ENCODE measurements at regions not wholly inside any gene's neighbourhood (a gene's known extent, or its start where the extent isn't known, plus 50 kb on each side); places are given as distances from the start of the nearest gene placed in this dataset.

- CTCF ChIA-PET (ENCODE audit: unreplicated experiment): no interaction called here
- H3K36me3 ChIP-seq (ENCODE audit: insufficient read depth, low read length): no peaks in the 10 kb centered on the region
- no peak overlapping the region for H3K4me2 ChIP-seq (ENCODE audit: low read length)
- H3K4me1 ChIP-seq (ENCODE audit: insufficient read depth, low read length, poor library complexity, severe bottlenecking): no peaks in the 10 kb centered on the region
- H3K9me2 ChIP-seq (ENCODE audit: insufficient read depth, low read length): no peaks in the 10 kb centered on the region
- no peaks in the 10 kb centered on the region for H3K79me2 ChIP-seq (ENCODE audit: insufficient read depth, low read depth, low read length)
- TF ChIP-seq EZH2phosphoT487 (IDR thresholded peaks at IDR 0.05; ENCODE audit: borderline replicate concordance, low read depth, low read length): no peak
- H3K4me3 ChIP-seq (ENCODE audit: low read depth, low read length, poor library complexity, severe bottlenecking): no peak overlapping the region
- no TSS peak for BruUV-seq (replicated peaks)
- no peaks in the 10 kb centered on the region for H4K20me1 ChIP-seq (ENCODE audit: insufficient read depth, low read length)
- no peak overlapping the region for H3K27ac ChIP-seq (ENCODE audit: low read depth, low read length, poor library complexity, severe bottlenecking)
- no peak for DNase-seq (ENCODE audit: low spot score)
- intact Hi-C loops (cut with micrococcal nuclease; ENCODE audit: unreplicated experiment): no loop called here
- H3K9me3 ChIP-seq (ENCODE audit: low read length): no peaks in the 10 kb centered on the region
- POLR2A ChIA-PET: no interaction called here
- no peak overlapping the region for H2AFZ ChIP-seq (ENCODE audit: low read length)
Observed at GRCh38 chr10:58457761-58458616, 54.7 kb upstream of the BICC1 start.

- Histone ChIP-seq H3K9me2 (ENCODE audit: insufficient read depth, low read length) (no peaks in the 10 kb centered on the region), H3K27ac (ENCODE audit: low read depth, low read length, poor library complexity, severe bottlenecking) (no peak overlapping the region), H2AFZ (ENCODE audit: low read length) (no peak overlapping the region), H4K20me1 (ENCODE audit: insufficient read depth, low read length) (no peaks in the 10 kb centered on the region), H3K36me3 (ENCODE audit: insufficient read depth, low read length) (no peaks in the 10 kb centered on the region), H3K4me2 (ENCODE audit: low read length) (no peak overlapping the region), H3K4me3 (ENCODE audit: low read depth, low read length, poor library complexity, severe bottlenecking) (no peak overlapping the region), H3K9me3 (ENCODE audit: low read length) (no peaks in the 10 kb centered on the region), H3K4me1 (ENCODE audit: insufficient read depth, low read length, poor library complexity, severe bottlenecking) (no peaks in the 10 kb centered on the region), H3K79me2 (ENCODE audit: insufficient read depth, low read depth, low read length) (no peaks in the 10 kb centered on the region)
- intact Hi-C loops (cut with micrococcal nuclease; ENCODE audit: unreplicated experiment): no loop called here
- POLR2A ChIA-PET: no interaction called here
- BruUV-seq (replicated peaks): no TSS peak
- CTCF ChIA-PET (ENCODE audit: unreplicated experiment): no interaction called here
- DNase-seq (ENCODE audit: low spot score): no peak
- TF ChIP-seq EZH2phosphoT487 (IDR thresholded peaks at IDR 0.05; ENCODE audit: borderline replicate concordance, low read depth, low read length) (no peak), CTCF (conservative IDR thresholded peaks at IDR 0.05; ENCODE audit: low read length) (no peak)
Observed at GRCh38 chr10:58459069-58459468, 53.6 kb upstream of the BICC1 start.

- DNase-seq (ENCODE audit: low spot score): no peak
- Histone ChIP-seq H3K4me1 (ENCODE audit: insufficient read depth, low read length, poor library complexity, severe bottlenecking) (no peaks in the 10 kb centered on the region), H3K36me3 (ENCODE audit: insufficient read depth, low read length) (no peaks in the 10 kb centered on the region), H3K79me2 (ENCODE audit: insufficient read depth, low read depth, low read length) (no peaks in the 10 kb centered on the region), H3K9me3 (ENCODE audit: low read length) (no peaks in the 10 kb centered on the region), H3K4me3 (ENCODE audit: low read depth, low read length, poor library complexity, severe bottlenecking) (no peak overlapping the region), H2AFZ (ENCODE audit: low read length) (no peak overlapping the region), H3K4me2 (ENCODE audit: low read length) (no peak overlapping the region), H4K20me1 (ENCODE audit: insufficient read depth, low read length) (no peaks in the 10 kb centered on the region), H3K27ac (ENCODE audit: low read depth, low read length, poor library complexity, severe bottlenecking) (no peak overlapping the region), H3K9me2 (ENCODE audit: insufficient read depth, low read length) (no peaks in the 10 kb centered on the region)
- ChIA-PET POLR2A (interaction anchor here (0.6 kb wide), 1 partner anchor 83 kb away, joined by 4 read pairs; no protein-coding TSS in a partner anchor), CTCF (ENCODE audit: unreplicated experiment) (no interaction called here)
- TF ChIP-seq EZH2phosphoT487 (IDR thresholded peaks at IDR 0.05; ENCODE audit: borderline replicate concordance, low read depth, low read length) (no peak), CTCF (conservative IDR thresholded peaks at IDR 0.05; ENCODE audit: low read length) (no peak)
- no TSS peak for BruUV-seq (replicated peaks)
- intact Hi-C loops (cut with micrococcal nuclease; ENCODE audit: unreplicated experiment): no loop called here
Observed at GRCh38 chr10:58460157-58460556, 52.5 kb upstream of the BICC1 start.
